ENCODE measurements at regions not wholly inside any gene's neighbourhood (a gene's known extent, or its start where the extent isn't known, plus 50 kb on each side); places are given as distances from the start of the nearest gene placed in this dataset.

DNA sequence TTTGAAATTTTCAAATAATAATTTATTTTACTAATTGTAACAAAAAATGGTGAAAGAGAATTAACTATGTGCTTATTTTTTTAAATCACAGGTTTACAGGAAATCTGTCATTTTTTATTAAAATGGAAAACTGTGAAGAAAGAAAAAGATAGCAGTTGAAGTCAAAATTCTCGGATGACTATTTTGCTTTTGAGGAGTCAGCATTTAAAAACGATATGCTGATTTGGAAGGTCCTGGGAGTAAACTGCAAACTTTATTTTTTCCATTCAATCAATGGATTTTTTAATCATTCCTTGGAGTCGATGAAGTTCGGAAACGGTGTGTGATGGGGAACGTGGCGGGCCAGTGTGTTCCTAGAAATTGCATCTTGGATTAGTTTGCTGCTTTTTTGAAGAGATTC lies 258.9 kb upstream of the NAV3 start:
- TF ChIP-seq CTCF (conservative IDR thresholded peaks at IDR 0.05 in 1 of 2, IDR thresholded peaks at IDR 0.05 in 1 of 2; ENCODE audit: extremely low read depth in 1 of 2, insufficient read depth in 1 of 2, low read depth in 1 of 2, low read length in 2 of 2) (no peak), EZH2 (IDR thresholded peaks at IDR 0.05; ENCODE audit: borderline replicate concordance, low read length) (no peak)
